HK-2 (cell line): ENCODE measurements at regions not wholly inside any gene's neighbourhood (a gene's known extent, or its start where the extent isn't known, plus 50 kb on each side); places are given as distances from the start of the nearest gene placed in this dataset.

Experiments
- DNase-seq: peaks from one replicate; pipeline ENCODE4 v3.0.0-alpha.2; 2018; ENCODE audit not compliant: unreplicated experiment

DNA sequence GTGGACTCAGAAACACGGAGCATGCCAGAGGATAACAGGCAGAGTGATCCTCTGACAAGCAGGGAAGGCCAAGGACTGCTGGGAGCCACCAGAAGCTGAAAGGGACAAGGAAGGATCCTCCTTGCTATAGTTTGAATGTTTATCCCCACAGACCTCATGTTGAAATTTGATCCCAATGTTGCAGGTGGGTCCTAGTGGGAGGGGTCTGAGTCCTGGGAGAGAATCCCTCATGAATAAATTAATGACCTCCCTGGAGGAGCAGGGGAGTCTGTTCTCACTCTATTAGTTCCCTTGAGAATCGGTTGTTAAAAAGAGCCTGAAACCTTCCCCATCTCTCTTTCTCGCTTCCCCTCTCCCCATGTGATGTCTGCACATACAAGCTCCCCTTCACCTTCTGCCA, 124.4 kb downstream of the FBXO15 start:
- DNase-seq: no peak

DNA sequence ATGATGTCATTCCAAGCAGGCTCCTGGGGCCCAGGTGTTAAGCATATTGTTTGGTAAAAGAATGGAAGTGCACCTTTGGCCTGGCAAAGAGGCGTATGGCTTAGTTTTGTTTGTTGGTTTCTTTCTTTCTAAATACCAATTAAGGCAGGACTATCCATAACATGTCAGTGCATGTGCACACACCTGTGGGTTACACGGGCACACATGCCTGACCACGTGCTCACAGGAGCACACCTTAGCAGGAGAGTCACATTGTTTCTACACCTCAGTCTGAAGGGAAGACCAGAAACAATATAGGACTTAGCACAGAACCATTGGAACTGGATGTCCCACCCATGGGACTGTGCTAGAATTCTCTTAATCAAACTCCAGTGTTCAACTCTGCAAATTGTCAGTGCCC, 127.8 kb downstream of the FBXO15 start:
- no peak for DNase-seq

DNA sequence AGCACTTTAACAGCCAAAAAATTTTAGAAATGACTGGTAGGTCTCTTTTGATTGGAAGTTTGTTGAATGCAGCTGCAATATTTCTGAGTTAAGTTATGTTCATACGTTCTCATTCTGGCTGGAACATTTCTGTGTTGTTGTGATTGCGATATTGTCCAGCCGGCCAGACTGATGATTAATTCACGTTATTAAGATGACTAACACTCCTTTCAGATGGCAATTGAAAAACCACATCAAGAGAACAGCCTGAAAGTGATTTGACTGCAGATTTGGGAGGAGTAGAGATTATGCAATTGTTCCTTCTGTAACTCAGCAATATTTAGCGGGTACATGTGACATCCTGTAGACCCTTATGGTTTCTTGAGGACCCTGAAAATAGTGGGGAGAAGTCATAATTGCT, 133.7 kb downstream of the FBXO15 start:
- no peak for DNase-seq

DNA sequence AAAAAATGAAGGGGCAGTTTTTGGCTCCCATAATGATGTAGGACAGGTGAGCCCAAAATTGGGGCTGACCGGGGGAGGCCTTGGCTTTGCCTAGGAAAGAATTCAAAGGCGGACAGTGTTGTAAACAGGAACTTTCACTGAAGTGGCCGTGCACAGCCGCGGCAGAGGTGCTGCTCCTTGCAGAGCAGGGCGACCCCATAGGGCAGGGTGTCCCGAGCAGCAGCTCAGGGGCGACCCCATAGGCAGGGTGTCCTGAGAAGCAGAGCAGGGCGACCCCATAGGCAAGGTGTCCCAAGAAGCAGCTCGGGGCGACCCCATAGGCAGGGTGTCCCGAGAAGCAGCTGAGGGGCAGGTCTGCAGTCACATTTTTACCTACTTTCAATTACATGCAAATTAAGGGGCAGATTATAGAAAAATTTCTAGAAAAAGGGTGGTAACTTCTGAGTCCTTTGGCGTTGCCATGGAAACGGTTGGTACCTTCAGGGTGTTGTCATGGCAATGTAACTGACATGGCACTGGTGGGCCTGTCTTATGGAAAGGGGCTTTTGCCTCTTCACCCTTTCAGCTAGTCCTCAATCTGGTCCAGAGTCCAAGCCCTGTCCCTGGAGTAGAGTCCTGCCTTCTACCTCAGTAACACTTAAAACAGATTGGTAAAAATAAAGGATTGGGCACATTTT, 134.5 kb downstream of the FBXO15 start:
- DNase-seq: no peak

DNA sequence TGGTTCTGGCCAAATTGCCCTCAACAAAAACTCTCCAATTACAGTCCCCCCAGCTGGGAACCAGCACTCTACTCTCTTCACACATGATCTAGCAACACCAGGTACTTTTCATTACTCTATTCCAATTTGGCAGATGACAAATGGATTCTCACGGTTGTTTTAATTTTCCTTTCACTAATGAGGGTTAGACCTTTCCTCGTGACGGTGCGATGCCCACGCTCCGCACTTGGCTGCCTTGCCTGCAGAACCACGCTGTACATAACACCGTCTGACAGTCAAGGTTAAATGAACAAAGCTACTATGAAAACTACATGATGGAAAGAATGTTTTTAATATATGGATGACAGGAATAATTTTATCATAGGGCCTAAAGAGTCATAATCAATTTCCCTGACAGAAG, 141.5 kb downstream of the FBXO15 start:
- no peak for DNase-seq

- DNase-seq: no peak
Measured at GRCh38 chr18:74005320-74006109, 142.1 kb downstream of the FBXO15 start.

- no peak for DNase-seq
Measured at GRCh38 chr18:73992242-73993022, 155.2 kb downstream of the FBXO15 start.

GRCh38 chr18:73991570-73991969, 156.1 kb downstream of the FBXO15 start:
- no peak for DNase-seq

- no peak for DNase-seq
Measured at GRCh38 chr18:73990258-73990657, 157.4 kb downstream of the FBXO15 start.

- no peak for DNase-seq
Measured at GRCh38 chr18:73987247-73987980, 160.2 kb downstream of the FBXO15 start.

DNA sequence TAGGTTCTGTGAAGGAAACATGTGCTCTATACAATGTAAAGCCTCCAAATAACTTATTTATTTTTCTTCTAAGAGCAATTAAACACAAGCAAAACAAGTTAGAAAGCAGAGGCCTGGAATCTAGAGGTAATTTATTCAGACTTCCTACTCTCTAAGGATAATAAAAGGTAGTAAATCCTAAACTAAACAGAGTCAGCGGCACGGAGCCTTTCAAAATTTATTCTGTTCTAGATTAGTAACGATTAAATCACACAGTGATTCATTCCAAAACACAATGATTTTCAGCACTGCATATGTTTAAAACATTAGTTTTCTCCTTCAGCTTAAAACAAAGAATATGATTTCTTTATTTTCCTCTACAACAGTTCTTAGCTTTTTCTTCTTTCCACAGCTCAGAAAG, 160.9 kb downstream of the FBXO15 start:
- no peak for DNase-seq

DNA sequence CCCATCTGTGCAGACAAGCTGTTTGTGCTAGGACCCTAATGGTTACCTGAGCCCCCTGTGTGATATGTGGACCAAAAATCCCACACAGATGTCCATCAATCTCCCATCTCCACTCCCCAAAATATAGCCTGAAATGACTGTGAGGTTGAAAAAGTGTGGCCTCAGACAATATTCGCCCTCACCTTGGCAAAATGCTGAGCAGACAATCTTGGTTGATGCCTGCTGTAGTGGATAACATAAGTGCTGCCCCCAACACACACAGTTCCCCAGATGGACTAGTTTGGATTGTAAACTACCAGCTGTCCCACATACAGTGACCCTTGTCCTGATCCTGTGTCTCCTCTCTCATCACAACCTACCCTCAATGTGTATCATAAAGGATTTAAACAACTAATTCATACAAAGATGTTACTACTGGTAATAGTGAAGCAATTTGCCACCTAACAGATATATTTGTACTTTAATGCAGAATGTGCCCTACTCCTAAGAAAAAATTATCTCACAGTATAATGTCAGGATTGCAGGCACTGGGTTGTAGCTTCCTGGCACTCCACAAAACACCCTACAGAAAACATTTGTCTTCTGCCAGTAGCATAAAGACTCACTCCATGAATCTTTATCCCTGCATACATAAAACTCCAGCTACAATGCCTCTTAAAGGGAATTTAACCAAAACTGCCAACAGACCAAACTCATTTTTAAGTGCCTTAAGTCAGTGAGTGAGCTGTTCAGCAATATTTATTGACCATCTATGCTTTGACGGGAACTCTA, 161.6 kb downstream of the FBXO15 start:
- DNase-seq: no peak

- DNase-seq: no peak
Measured at GRCh38 chr18:73983970-73984369, 163.7 kb downstream of the FBXO15 start.

DNA sequence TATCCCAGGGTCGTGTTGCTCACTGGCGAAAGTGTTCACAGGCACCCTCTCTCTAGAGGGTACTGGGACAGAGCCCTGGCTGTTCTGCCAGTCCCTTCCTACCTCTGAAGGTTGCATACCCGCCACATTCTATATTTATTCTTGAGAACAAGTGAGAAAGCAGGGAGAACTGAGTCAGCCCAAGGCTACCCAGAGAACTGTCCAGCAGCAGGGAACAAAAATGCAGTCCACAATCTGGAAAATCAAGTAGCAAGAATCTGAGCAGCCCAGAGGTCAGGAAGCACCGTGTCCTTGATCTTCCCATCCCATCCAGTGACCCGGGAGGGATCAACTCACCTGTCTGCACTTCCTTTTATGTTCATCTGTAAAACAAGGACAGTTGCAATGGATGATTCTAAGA, 164.1 kb downstream of the FBXO15 start:
- no peak for DNase-seq

DNA sequence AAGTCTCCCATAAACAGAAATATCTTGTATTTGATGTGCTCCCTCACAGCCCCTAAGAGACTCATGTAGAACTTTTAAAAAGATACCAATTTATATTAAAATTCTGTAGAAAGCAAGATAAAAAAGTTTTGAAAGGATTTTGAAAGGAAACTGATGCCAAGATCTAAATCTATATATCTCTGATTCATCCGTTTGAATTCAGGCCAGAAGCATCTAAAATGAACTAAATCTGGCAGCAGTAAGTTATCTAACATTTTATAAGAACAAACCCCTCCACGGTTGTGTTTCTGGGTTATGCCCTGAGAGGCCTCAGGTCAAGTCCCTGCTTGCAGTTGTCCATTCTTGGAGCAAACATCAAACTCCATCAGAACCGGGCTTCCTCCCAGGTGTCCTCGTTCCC, 165.8 kb downstream of the FBXO15 start:
- DNase-seq: no peak

GRCh38 chr18:73980289-73980979, 167.2 kb downstream of the FBXO15 start:
- DNase-seq: peak; percentile 40

- DNase-seq: no peak
Measured at GRCh38 chr18:73979742-73980141, 167.9 kb downstream of the FBXO15 start.

GRCh38 chr18:73976433-73976832, 171.2 kb downstream of the FBXO15 start:
- DNase-seq: no peak

DNA sequence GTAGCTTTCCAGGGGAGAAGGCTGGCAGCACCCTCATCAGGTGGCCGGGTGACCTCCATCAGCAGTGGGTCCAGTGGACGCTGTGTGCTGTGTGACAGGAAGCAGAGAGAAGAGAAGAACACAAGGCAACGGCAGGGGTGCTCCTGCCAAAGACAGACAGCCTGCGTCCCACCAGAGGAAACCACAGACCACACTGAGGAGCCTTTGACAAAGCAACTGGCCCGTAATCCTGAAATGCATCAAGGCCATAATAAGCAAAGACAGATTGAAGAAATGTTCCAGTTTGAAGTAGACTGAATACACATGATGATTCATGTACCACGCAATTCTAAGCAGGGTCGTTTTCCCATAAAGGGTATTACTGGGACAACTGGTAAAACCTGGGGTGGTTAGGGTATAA, 172.4 kb downstream of the FBXO15 start:
- no peak for DNase-seq

DNA sequence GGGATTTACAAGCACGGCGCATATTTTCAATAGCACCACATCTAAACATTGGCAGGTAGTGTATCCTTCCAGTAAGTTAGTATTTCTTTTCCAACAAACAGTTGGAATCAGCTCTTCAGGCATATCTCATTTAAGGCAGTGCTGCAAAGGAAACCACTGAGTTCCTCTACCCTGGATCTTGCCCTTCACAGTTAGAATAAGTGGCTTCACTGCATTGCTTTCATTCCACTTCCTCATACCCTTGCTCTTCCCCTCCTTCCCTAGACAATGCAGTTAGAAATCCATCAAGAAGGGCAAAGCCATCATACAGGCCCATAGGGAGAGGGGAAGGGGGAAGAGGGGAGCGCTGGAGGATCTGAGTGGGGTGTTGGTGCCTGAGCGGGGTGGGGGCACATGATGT, 173.7 kb downstream of the FBXO15 start:
- DNase-seq: no peak

- no peak for DNase-seq
Measured at GRCh38 chr18:73966954-73967353, 180.7 kb downstream of the FBXO15 start.
